Endothelial cell (in vitro differentiated cells): ENCODE measurements at regions not wholly inside any gene's neighbourhood (a gene's known extent, or its start where the extent isn't known, plus 50 kb on each side); places are given as distances from the start of the nearest gene placed in this dataset.

Experiments used
- DNase-seq: peaks from one replicate; pipeline ENCODE4 v3.0.0; 2021; ENCODE audit warnings: low spot score
- H3K27ac Mint-ChIP-seq: one replicate; pipeline ENCODE4 v1.8.0; 2021; ENCODE audit warnings: mixed read lengths, inconsistent platforms; ENCODE audit not compliant: unreplicated experiment
- H3K27me3 Mint-ChIP-seq: one replicate; pipeline ENCODE4 v1.8.0; 2021; ENCODE audit warnings: mild to moderate bottlenecking, moderate library complexity, mixed read lengths, inconsistent platforms; ENCODE audit not compliant: unreplicated experiment
- H3K36me3 Mint-ChIP-seq: one replicate; pipeline ENCODE4 v1.8.0; 2021; ENCODE audit warnings: mild to moderate bottlenecking, low read depth, mixed read lengths, inconsistent platforms; ENCODE audit not compliant: unreplicated experiment
- H3K4me1 Mint-ChIP-seq: one replicate; pipeline ENCODE4 v1.8.0; 2021; ENCODE audit warnings: mild to moderate bottlenecking, mixed read lengths, inconsistent platforms; ENCODE audit not compliant: unreplicated experiment
- H3K4me3 Mint-ChIP-seq: one replicate; pipeline ENCODE4 v1.8.0; 2021; ENCODE audit warnings: mild to moderate bottlenecking, mixed read lengths, inconsistent platforms; ENCODE audit not compliant: unreplicated experiment
- H3K9me3 Mint-ChIP-seq: one replicate; pipeline ENCODE4 v1.8.0; 2021; ENCODE audit warnings: mixed read lengths, inconsistent platforms; ENCODE audit not compliant: unreplicated experiment
- CTCF ChIP-seq: fragments of 200-600 bp; sonication (generic); IDR thresholded peaks from one replicate; pipeline ENCODE4 v1.5.0; 2021; ENCODE audit warnings: antibody characterized with exemption; ENCODE audit not compliant: unreplicated experiment

- Mint-ChIP-seq H3K27ac (no peak overlapping the region), H3K4me1 (peaks cover 6% of the 10 kb centered on the region), H3K27me3 (no peaks in the 10 kb centered on the region), H3K9me3 (no peaks in the 10 kb centered on the region), H3K4me3 (no peak overlapping the region), H3K36me3 (no peaks in the 10 kb centered on the region)
- TF ChIP-seq CTCF: no peak
- no peak for DNase-seq
These were observed 397.6 kb downstream of the ZNF521 start for GRCh38 chr18:24954341-24954740.

GRCh38 chr18:24958001-24958400, 394.0 kb downstream of the ZNF521 start:
- no peak for TF ChIP-seq CTCF
- Mint-ChIP-seq H3K27me3 (no peaks in the 10 kb centered on the region), H3K27ac (no peak overlapping the region), H3K4me3 (no peak overlapping the region), H3K36me3 (no peaks in the 10 kb centered on the region), H3K9me3 (no peaks in the 10 kb centered on the region), H3K4me1 (no peaks in the 10 kb centered on the region)
- DNase-seq: no peak

GRCh38 chr18:24959051-24959476, 392.9 kb downstream of the ZNF521 start:
- H3K4me1 Mint-ChIP-seq: no peaks in the 10 kb centered on the region
- no peaks in the 10 kb centered on the region for H3K27me3 Mint-ChIP-seq
- no peak overlapping the region for H3K27ac Mint-ChIP-seq
- H3K36me3 Mint-ChIP-seq: no peaks in the 10 kb centered on the region
- no peak overlapping the region for H3K4me3 Mint-ChIP-seq
- no peak for TF ChIP-seq CTCF
- DNase-seq: no peak
- no peaks in the 10 kb centered on the region for H3K9me3 Mint-ChIP-seq

- no peak for TF ChIP-seq CTCF
- Mint-ChIP-seq H3K4me1 (no peaks in the 10 kb centered on the region), H3K9me3 (no peaks in the 10 kb centered on the region), H3K27me3 (no peaks in the 10 kb centered on the region), H3K36me3 (no peaks in the 10 kb centered on the region), H3K27ac (no peak overlapping the region), H3K4me3 (no peak overlapping the region)
- no peak for DNase-seq
These were observed 387.8 kb downstream of the ZNF521 start for GRCh38 chr18:24964216-24964615.

GRCh38 chr18:24968238-24968775, 383.7 kb downstream of the ZNF521 start:
- Mint-ChIP-seq H3K27ac (no peak overlapping the region), H3K4me1 (no peaks in the 10 kb centered on the region), H3K36me3 (no peaks in the 10 kb centered on the region), H3K4me3 (no peak overlapping the region), H3K9me3 (no peaks in the 10 kb centered on the region), H3K27me3 (no peaks in the 10 kb centered on the region)
- no peak for TF ChIP-seq CTCF
- no peak for DNase-seq
